Left ventricle myocardium superior (tissue), 1 donor: ENCODE measurements at regions not wholly inside any gene's neighbourhood (a gene's known extent, or its start where the extent isn't known, plus 50 kb on each side); places are given as distances from the start of the nearest gene placed in this dataset.

ENCODE experiments used
- ATAC-seq: fragments of 200-7000 bp; cut with Tn5 transposase; one replicate; pipeline ENCODE4 v1.9.1; 2020; ENCODE audit warnings: mild to moderate bottlenecking, moderate library complexity
- DNase-seq: peaks from one replicate; pipeline ENCODE4 v3.0.0-alpha.2; 2020
- intact Hi-C: fragments of 100-400 bp; cut with micrococcal nuclease; formaldehyde crosslinking; loops from one replicate; pipeline ENCODE4 v1.11.0; 2022
- donor health status: DM: no; HTN: yes; CAD: no; lungs with severe emphysema.

DNA sequence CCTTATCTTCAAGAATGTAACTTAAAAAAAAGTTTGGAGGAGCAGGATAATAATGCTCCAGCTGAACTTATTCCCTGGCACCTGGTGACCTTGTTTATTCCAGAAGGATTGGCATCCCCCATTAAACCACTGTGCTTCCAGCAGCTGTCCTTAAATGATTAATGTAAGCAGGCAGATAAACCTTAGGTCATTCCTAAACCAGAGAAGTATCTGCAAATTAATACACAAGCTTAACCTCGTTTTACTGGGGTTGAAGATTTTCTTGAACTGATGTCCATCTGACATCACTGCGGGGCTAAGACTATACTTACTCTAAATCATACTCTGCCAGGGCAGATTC lies 116.1 kb upstream of the PALS2 start:
- ATAC-seq: no peak
- intact Hi-C loops: no loop called here
- no peak for DNase-seq

DNA sequence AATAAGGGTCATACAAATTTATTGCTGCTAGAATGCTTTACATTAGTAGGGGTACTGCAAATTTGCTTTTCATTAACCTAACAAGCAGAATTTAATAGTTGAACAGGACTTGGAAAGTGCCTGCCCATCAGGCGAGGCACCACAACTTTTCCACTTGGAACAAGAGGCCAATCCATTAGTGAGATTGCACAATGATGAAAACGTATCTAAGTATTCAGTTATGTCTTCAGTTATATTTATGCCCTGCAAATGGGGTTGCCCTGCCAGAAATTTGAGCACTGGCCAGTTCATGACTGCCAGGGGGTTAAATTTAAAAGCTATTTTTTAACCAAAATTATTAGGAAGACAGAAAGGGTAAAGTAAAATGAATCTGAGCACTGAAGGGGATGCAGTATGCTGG lies 111.1 kb upstream of the PALS2 start:
- intact Hi-C loops: no loop called here
- DNase-seq: no peak
- ATAC-seq: no peak

DNA sequence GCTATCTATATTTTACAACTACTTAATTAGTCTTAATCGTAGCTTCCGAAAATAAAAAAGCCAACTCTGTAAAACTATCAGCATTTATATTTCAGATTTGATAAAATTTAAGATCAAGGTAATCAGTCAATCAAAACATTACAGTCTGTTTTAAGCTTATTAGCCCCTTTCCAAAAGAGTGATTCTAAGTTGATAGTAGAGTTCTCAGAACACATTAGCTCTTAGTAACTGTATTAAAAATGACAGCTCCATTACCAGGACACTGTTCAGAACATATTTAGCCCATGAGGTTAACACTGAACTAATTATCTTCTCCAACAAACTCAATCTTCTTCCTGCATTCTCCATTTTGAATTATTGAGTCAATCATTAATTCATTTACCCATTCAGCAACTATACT lies 110.3 kb upstream of the PALS2 start:
- no peak for ATAC-seq
- intact Hi-C loops: no loop called here
- DNase-seq: no peak

DNA sequence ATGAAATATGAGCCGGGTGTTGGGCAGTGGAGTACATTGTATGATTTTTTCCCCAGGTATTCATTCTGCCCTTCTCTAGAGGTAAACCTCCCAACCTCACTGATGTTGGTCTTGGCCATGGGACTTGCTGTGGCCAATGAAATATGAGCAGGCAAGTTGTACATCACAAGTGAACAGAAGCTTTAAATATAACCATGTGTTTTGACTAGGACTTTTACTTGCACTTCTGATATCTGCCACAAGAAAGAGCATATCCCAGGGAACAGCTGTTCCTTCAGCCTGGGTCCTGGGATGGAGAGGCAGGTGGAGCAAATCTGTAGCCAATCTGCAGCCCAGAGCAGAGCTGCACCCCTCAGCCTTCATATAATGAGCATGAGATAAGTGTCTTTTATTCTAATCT lies 109.8 kb upstream of the PALS2 start:
- DNase-seq (no peak), ATAC-seq (no peak)
- intact Hi-C loops: no loop called here

DNA sequence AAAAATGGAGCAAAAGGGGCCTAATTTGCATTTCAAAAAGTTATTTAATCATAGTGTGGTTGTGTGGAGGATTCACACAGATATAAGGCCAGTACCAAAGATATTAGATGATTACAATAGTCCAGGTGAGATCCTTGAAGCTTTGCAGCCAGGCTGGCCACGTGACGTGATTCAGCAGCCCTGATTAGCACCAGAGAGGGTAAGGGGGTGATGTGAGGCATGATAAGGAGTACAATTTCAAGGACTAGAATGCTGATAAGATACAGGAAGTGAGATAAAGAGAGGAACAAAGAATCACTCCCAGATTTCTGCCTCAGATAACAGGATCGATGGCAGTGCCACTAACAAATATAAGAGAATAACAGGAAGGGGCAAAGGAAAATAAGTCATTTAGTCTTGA lies 108.4 kb upstream of the PALS2 start:
- intact Hi-C loops: no loop called here
- ATAC-seq (no peak), DNase-seq (no peak)

DNA sequence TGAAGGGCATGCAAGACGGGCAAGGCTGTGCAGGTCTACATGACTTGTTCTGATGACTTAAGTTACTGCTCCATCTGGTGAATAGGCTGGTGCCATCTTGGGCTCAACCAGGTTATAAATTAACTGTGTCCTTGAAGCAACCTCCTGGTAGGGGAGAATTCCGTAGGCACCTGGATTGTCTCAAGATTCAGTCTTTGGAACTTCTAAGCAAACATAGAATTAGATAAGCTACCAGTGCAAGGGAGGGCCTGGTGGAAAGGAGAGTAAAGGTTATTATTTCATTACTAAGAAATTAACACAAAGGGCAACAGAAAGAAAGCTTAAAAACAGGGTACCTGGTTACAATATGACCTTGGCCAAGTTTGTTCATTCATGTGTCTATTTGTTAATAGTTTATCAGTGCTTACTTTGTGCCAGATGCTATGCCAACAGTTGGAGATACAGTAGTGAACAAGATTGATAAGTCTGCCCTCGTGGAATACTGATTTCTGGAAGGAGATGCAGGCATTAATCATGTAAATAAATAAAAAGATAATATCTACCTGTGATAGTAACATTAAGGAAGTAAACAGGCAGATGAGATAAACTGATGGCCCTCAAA lies 107.0 kb upstream of the PALS2 start:
- DNase-seq (no peak), ATAC-seq (no peak)
- intact Hi-C loops: no loop called here

DNA sequence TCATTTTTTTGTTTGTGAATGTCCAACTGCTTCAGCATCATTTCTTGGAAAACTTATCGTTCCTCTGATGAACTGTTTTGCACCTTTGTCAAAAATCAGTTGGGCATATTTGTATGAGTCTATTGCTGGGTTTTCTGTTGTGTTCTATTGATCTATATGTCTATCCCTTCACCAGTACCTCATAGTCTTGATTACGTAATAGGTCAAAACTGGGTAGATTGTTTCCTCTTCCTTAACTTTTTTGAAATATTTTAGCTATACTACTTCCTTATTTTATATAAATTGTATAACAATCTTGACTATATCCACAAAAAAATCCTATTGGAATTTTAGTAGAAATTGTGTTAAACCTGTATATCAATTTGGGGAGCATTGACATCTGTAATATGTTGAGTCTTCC lies 104.1 kb upstream of the PALS2 start:
- DNase-seq (no peak), ATAC-seq (no peak)
- intact Hi-C loops: no loop called here

DNA sequence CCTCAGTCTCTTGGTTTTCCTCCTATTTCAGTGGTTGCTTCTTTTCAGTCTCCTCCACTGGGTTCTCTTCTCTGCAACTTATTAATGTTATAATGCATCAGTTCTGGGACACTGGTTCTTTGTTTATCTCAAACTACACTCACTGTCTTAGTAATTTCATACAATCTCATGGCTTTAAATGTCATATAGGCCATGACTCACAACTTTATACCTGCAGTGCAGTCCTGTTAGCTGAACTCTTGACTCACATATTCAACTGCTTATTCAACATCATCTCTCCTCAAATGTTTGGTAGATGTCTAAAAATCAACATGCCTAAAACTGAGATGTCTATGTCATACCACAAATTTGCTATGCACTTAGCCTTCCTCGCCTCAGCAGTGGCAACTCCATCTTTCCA lies 101.2 kb upstream of the PALS2 start:
- DNase-seq (no peak), ATAC-seq (no peak)
- intact Hi-C loops: no loop called here

DNA sequence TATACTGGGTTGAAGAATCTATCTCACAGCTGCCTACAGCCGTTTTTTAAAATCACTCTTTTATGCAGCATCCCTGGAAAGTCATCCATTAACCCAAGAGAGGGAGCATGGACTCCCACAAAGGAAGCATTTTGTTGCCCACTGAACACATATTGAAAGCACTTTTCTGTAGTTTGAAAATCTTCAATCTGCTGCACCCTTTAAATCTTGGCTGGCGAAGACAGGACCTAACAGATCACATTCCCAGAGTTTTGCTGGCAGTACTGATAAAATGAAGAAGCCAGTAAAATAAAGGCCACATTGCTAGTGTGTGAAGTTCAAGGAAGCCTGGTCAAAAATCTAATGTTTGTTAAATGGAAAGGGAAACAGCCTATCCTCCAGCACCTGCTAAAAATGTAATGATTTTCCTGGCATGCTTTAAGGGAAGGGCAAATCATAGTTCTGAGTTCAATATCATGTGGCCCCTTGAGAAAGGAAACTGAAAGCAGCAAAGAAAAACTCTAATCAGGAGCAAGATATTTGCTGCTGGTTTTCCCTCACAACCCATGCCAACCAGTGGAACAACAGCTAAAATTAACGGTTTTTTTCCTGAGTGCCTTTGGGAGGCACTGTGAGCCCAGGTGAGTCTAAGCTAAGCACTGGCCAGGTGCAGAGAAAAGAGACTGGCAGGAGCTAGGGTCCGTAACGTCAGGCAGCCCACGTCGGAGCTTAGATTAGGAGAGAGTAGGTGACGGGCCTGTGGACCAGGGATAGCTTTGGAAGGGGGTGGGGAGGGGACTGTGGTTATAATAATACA lies 97.9 kb upstream of the PALS2 start:
- DNase-seq: no peak
- intact Hi-C loops: no loop called here
- no peak for ATAC-seq

DNA sequence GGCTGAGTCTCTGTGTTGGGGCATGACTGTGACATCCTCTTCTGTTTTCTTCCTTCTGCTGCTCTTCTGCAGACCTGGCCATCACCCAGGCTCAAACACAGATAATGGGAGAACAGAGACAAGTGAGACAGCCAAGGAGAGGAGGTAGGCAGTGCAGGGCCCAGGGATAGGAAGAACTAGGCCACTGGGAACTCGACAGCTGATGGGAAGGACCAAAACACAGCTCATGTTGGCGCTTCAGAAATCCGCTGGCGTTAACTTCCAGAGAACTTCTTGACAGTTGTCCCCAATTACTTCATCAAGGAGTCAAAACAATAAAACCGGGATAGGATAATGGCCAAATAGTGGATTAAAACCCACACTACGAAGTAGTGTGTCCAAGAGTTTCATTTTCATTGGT lies 97.0 kb upstream of the PALS2 start:
- intact Hi-C loops: no loop called here

DNA sequence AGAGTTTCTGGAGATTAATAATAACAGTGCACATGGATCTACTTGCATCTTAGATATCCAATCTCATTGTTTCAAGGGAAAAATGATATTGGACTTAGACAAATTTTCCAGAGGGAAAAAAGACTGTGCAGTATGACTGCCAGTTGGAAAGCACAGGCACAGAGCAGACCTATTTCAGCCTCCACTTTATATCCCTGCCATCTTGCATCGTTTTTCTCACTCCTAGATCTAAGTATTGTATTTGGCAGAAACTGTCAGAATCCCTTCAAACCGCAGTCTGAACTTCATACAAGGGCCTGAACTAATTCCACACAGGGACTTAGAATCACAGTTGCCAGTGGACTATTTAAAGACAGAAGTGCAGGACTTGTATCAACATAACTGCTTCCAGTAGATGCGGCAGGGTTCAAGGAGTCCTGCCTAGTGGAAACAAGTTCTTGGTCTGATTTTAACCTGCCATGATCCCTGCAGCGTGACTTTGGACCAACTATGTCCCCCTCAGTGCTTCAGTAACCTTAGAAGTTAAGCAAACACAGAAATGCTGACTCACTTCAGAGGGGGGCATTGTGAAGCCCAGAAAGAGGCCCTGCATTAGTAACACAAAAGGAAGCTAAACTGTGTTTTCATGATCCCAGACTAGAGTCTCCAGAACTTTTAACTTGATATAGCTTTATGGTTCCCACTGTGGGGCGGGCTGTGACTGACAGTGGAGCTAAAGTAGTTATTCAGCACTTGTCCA lies 95.7 kb upstream of the PALS2 start:
- intact Hi-C loops: no loop called here
- DNase-seq (no peak), ATAC-seq (peak; percentile 64)

More for the DNA sequence above, 97.0 kb upstream of the PALS2 start:
- ATAC-seq (no peak), DNase-seq (no peak)

DNA sequence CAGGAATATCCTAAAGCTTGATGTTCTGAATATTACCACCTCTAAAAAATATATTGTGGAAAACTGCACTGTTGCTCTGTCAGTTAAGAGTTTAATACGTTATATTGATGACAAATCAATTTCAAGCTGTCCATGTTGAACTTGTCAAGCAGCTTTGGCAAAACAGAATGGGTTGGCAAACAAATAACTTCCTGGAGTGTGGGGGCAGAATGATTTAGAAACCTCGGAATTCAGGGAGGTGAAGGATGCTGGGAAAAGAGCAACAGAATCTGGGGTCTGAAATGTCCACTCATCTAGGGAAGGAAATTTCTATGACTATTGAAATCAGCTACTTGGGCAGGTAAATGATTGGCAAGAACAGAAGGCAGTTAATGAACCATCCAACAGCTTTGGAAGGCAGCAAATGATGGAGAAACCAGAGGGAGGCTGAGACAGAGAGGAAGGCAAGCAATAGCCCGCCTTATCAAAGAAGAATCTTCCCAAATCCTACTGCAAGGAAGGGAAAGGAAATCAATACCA lies 95.1 kb upstream of the PALS2 start:
- DNase-seq (no peak), ATAC-seq (no peak)
- intact Hi-C loops: no loop called here

DNA sequence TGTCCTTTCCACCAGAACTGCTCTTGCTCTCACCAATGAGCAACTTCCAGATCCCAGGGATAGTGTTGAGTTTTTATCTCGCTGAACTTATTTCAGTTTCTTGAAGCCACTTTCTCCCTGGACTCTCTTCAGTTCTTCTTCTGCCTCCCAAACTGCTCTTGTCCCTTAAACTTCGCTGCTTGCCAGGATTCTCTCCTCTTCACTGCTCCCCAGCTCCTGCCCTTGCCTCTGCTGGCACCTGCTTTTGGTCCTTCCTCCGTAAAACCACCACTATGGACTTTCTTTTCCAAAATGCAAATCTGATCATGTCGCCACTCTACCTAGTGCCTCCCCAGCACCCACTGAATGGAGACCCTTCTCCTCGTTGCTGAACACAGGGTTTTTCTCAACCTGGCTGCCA lies 92.8 kb upstream of the PALS2 start:
- DNase-seq: no peak
- ATAC-seq: no peak
- intact Hi-C loops: no loop called here

DNA sequence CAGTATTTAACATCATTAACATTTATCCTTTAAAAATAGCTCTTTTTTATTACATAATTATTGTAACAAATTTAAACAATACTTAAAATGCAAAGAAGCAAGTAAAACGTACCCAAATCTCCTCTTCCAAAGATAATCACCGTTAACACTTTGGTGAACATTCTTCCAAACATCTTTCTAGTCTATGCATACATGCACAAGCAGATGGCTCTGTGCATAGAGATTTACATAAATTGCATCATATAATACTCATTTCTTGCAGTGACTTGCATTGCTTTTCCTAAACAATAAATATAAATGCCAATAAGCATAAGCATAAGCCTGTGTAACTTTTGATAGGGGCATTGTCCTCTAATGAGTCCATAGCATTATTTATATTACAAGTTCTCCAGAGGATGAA lies 89.4 kb upstream of the PALS2 start:
- DNase-seq (no peak), ATAC-seq (no peak)
- intact Hi-C loops: no loop called here

DNA sequence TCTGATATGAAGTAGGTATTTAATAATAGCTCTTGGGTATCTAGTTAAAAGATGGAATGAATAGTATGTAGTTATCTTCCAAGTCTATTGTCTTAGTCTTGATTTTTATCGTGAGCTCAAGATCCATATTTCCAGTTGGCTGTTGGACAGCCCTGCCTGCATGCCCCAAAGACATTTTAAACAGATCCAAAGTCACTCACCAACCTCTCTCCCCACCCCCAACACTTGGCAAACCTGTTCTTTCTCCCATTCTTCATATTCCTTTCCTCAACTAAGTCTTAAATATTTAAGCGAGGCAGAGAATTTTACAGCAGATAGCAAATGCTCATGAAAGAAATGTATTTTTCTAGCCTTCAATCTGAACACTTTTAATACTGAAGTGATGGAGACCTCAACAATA lies 80.7 kb upstream of the PALS2 start:
- ATAC-seq (no peak), DNase-seq (no peak)
- intact Hi-C loops: no loop called here

DNA sequence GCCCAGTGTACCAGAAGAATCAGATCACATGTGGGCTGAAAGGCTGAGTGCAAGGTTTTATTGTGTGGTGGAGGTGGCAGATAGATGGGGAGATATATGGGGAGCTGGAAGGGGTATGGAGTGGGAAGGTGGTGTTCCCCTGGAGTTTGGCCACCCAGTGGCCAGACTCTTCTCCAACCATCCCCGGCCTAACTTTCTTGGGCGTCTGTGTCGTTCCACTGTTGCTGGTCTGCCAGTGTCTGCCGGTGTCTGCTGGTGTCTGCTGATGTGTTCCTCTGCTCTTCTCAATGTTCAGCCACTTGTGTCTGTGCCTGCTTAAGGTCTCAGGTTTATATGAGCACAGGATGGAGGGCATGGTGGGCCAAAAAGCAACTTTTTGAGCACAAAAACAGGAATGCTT lies 78.4 kb upstream of the PALS2 start:
- ATAC-seq (no peak), DNase-seq (no peak)
- intact Hi-C loops: no loop called here

DNA sequence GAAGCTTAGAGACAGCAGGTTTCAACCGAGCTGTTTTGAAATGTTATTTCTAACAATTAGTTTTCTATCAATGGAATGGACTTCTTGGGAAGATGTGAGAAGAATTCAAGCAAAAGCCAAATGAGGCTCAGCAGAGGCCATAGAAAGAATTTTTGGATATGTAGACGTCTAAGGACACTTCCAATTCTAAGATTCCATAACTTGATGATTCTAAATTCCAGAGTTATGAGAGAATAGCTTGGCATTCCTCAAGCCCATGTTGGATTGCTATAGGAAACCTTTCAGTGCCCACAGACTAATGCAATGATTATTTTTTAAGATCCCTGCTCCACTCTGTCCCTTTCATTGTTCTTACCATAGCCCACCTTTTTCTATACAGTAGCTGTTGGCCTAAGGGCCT lies 77.2 kb upstream of the PALS2 start:
- no peak for ATAC-seq
- DNase-seq: no peak
- intact Hi-C loops: no loop called here

DNA sequence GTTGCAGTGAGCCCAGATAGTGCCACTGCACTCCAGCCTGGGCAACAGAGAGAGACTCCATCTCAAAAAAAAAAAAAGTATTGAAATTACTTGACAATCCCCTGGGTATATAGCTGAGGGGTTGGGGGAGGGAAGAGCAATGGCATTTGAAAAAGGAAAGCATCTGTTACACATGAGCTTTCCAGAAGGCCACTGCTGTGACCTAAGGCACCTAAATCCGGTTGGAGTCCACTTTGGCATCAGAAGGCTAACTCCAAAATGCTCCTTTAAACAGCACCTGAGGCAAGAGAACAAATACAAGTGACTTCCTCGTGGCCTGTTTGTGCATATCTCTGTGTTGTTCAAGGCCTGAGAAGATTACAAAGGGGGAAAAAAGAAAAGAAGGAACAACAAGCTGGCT lies 74.8 kb upstream of the PALS2 start:
- no peak for DNase-seq
- ATAC-seq: no peak
- intact Hi-C loops: no loop called here

DNA sequence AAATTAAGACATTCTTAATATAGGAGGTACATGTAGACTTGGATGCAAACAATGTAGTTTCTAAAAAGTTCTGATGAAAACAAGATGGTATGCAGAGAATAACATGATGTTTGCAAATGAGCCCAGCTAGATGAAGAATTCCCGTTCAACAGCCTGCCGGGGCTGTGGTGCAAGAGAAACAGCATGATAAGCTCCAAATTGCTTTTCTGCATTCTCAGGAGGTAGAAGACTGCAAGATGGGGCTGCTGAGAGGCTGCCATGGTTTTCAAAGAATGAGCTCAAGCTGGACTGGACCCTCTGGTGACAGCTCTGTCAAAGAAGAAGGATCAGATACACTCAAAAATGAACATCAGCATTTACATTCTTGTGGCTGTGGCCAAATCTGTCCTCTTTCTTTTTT lies 73.4 kb upstream of the PALS2 start:
- intact Hi-C loops: no loop called here
- DNase-seq (no peak), ATAC-seq (no peak)

DNA sequence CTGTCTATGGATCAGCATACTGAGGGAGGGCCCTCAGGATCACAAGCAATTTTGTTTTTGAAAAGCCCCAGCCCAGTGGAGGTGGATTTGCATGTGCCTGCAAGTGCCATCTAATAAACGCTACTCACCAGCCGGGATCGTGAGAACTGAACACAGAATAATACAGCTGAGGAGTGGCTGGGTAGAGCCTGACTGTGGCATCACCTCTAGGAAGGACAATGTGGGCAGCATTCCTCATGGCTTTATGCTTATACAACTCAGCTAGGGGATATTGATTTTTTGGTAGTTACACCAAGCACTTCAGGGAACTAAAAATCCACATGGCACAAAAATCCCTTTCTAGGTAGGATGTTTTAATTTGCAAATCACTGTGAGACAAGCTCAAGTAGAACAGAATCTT lies 72.7 kb upstream of the PALS2 start:
- intact Hi-C loops: no loop called here
- DNase-seq: no peak
- ATAC-seq: no peak

DNA sequence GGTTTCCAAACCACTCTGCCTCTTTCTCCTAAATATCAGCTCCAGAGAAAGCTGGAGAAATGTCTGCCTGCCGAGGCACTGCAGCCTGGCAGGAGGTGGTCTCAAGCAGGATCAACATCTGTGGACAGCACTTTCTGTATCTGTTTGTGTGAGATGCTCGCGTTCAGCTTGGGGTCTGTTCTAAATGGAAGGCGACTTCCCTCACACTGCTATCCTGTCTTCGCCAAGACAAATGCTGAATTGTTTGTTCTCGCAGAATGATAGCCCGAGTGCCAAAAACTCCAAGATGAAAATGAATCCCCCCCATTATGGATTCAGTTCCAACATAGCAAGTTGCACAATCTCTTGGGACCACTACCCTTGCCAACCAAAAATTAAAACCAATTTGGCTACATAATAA lies 72.2 kb upstream of the PALS2 start:
- intact Hi-C loops: no loop called here
- ATAC-seq: no peak
- no peak for DNase-seq
